ENCODE measurements at regions not wholly inside any gene's neighbourhood (a gene's known extent, or its start where the extent isn't known, plus 50 kb on each side); places are given as distances from the start of the nearest gene placed in this dataset.

DNA sequence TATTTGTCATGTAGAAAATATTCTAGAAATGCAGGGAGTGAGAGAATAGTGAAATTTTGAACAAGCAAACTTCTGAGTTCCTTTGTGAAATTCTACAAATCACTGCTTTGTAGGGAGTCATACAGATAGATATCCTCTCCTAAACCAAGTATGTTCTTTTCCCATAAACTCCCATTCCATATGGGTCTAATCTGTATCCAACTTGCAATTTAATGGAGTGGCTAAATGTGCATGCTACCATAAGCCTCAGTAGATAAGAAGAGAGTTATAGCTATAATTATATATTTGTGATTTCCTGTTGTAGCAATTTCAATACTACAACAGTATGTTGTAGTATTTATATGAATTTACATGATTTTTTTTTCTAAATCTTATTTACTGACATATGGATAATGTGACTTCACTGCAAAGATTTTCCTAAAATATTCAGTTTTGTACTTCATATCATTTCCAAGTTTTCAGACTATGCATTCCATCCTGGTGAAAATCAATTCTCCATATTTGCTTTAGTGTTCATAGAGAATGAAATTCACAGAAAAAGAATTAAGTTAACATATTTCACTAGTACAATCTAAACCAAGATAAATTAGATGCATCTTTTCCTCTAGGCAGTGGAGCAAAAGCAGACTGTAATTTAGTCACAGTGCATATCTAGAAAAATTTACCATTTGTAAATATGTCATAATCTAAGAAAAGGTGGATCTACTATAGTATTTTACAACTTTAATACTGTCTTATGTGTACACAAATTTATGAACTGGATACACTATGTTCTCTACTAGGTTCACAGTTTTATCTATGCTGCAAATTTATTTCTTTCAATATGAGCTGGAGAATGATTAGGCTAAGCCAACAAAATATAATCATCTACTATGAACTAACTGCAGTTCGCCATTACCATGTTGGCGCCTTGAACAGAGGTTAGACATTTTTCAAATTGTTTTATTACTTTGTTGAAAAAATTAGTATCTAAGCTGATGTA is 372.9 kb upstream of the NDST3 start:
- Histone ChIP-seq H3K27ac (ENCODE audit: low read length) (no peak overlapping the region), H3K36me3 (ENCODE audit: control insufficient read depth in 2 of 2, extremely low read depth in 1 of 2, insufficient read depth in 1 of 2, low read length in 1 of 2) (no peaks in the 10 kb centered on the region), H3K4me1 (ENCODE audit: control insufficient read depth in 1 of 2, extremely low read depth in 1 of 2, insufficient read depth in 2 of 2, low read length in 2 of 2) (no peaks in the 10 kb centered on the region), H3K9me3 (no peaks in the 10 kb centered on the region), H3K4me3 (ENCODE audit: control insufficient read depth in 1 of 2, extremely low read depth in 1 of 2, low read length in 1 of 2) (no peak overlapping the region), H3K27me3 (replicated peaks in 1 of 2; ENCODE audit: control insufficient read depth in 2 of 2, extremely low read depth in 1 of 2, insufficient read depth in 2 of 2, low read length in 1 of 2) (no peaks in the 10 kb centered on the region)
- Mint-ChIP-seq H3K36me3 (no peaks in the 10 kb centered on the region), H3K9me3 (peaks cover 2 to 5% (median 4%) of the 10 kb centered on the region in 3 donors), H3K27ac (no peak overlapping the region), H3K4me1 (no peaks in the 10 kb centered on the region), H3K27me3 (no peaks in the 10 kb centered on the region), H3K4me3 (no peak overlapping the region)
- DNase-seq (no peak), ATAC-seq (replicated peaks in 1 of 4) (no peak)
- POLR2A ChIA-PET, result interaction anchor here in 1 of 2 donors (0.6 kb wide), 1 partner anchor 36 kb away, joined by 6 read pairs; no protein-coding TSS in a partner anchor
- WGBS (ENCODE audit: insufficient coverage), result no CpG with 5 or more reads among the region's 2 CpGs
- CTCF ChIA-PET, result no interaction called here

DNA sequence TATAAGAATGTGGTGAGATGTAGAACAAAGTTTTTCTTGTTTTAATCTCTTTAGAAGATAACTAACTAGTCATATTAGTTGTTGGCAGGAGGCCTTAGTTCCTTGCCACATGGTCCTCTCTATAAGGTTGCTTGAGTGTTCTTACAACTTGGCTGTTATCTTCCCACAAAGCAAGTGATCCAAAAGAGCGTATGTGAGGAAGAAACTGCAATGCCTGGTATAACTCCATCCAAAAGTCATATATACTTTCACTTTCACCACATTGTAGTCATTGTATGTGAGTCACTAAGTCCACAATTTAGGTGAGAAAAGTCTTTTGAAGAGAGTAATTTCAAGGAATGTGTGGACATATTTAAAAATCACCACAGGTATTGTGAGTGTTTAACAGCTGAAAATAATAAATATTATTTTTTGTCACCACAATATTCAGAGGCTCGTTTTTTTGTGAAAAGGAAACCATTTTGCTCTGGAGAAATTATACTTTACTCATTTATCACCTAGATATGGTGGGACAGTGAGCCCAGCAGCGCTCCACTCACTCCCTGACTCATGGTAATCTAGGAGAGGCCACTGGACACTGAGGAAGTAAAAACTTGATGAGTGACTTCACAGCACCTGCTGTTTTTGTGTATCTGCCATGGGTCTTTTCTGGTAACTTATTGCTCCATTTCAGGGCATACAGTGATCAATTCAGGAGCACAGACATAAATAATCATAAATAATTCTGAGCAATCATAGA is 369.4 kb upstream of the NDST3 start:
- no peaks in the 10 kb centered on the region for H3K4me1 ChIP-seq (ENCODE audit: control insufficient read depth in 1 of 2, extremely low read depth in 1 of 2, insufficient read depth in 2 of 2, low read length in 2 of 2)
- no peaks in the 10 kb centered on the region for H3K9me3 ChIP-seq
- WGBS (ENCODE audit: insufficient coverage), result no CpG with 5 or more reads among the region's 3 CpGs
- no peaks in the 10 kb centered on the region for H3K36me3 ChIP-seq (ENCODE audit: control insufficient read depth in 2 of 2, extremely low read depth in 1 of 2, insufficient read depth in 1 of 2, low read length in 1 of 2)
- H3K4me3 ChIP-seq (ENCODE audit: control insufficient read depth in 1 of 2, extremely low read depth in 1 of 2, low read length in 1 of 2), result no peak overlapping the region
- H3K27me3 ChIP-seq (replicated peaks in 1 of 2; ENCODE audit: control insufficient read depth in 2 of 2, extremely low read depth in 1 of 2, insufficient read depth in 2 of 2, low read length in 1 of 2), result no peaks in the 10 kb centered on the region
- Mint-ChIP-seq H3K27me3 (no peaks in the 10 kb centered on the region), H3K4me3 (no peak overlapping the region), H3K9me3 (peaks cover 0 to 2% (median 0%) of the 10 kb centered on the region in 3 donors), H3K4me1 (no peaks in the 10 kb centered on the region), H3K36me3 (no peaks in the 10 kb centered on the region), H3K27ac (no peak overlapping the region)
- DNase-seq (no peak), ATAC-seq (replicated peaks in 1 of 4) (no peak)
- ChIA-PET POLR2A (no interaction called here), CTCF (no interaction called here)
- no peak overlapping the region for H3K27ac ChIP-seq (ENCODE audit: low read length)

DNA sequence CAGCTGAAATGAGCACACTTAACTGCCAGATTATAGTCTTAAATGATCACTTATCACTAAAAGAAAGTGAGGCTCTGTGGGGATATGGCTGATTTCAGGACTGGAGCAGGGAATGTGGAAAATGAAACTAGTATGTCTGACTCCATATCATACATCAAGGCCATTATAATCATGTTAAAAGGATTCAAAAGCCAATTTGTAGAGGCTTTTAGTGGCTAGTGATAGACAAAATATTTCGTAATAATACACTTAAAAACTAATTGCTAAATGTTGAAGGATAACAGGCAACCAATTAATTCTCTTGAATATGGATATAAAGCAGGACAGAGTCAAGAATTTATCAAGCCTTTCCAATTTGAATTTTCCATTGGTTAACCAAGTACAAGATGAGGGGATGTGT is 358.1 kb upstream of the NDST3 start:
- POLR2A ChIA-PET, result no interaction called here
- WGBS (ENCODE audit: insufficient coverage), result no CpG with 5 or more reads among the region's 1 CpG
- H3K4me1 ChIP-seq (ENCODE audit: control insufficient read depth in 1 of 2, extremely low read depth in 1 of 2, insufficient read depth in 2 of 2, low read length in 2 of 2), result no peaks in the 10 kb centered on the region
- Mint-ChIP-seq H3K9me3 (peaks cover 6 to 20% (median 11%) of the 10 kb centered on the region in 3 donors), H3K4me1 (no peaks in the 10 kb centered on the region), H3K27ac (no peak overlapping the region), H3K27me3 (no peaks in the 10 kb centered on the region), H3K36me3 (no peaks in the 10 kb centered on the region), H3K4me3 (no peak overlapping the region)
- no peaks in the 10 kb centered on the region for H3K36me3 ChIP-seq (ENCODE audit: control insufficient read depth in 2 of 2, extremely low read depth in 1 of 2, insufficient read depth in 1 of 2, low read length in 1 of 2)
- H3K4me3 ChIP-seq (ENCODE audit: control insufficient read depth in 1 of 2, extremely low read depth in 1 of 2, low read length in 1 of 2), result no peak overlapping the region
- H3K27ac ChIP-seq (ENCODE audit: low read length), result no peak overlapping the region
- H3K27me3 ChIP-seq (replicated peaks in 1 of 2; ENCODE audit: control insufficient read depth in 2 of 2, extremely low read depth in 1 of 2, insufficient read depth in 2 of 2, low read length in 1 of 2), result no peaks in the 10 kb centered on the region
- no peaks in the 10 kb centered on the region for H3K9me3 ChIP-seq
- CTCF ChIA-PET, result no interaction called here
- ATAC-seq (replicated peaks in 1 of 4), result no peak
- DNase-seq, result no peak

DNA sequence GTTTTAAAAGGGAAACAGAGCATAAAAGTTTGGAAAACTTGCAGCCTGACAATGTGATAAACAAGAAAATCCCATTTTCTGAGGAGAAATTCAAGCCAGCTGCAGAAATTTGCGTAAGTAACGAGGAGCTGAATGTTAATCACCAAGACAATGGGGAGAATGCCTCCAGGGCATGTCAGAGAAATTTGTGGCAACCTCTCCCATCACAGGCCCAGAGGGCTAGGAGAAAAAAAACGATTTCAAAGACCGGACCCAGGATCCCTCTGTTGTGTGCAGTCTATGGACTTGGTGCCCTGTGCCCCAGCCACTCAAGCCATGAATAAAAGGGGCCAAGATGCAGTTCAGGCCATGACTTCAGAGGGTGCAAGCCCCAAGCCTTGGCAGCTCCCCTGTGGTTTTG is 355.4 kb upstream of the NDST3 start:
- CTCF ChIA-PET, result no interaction called here
- no peak overlapping the region for H3K4me3 Mint-ChIP-seq

DNA sequence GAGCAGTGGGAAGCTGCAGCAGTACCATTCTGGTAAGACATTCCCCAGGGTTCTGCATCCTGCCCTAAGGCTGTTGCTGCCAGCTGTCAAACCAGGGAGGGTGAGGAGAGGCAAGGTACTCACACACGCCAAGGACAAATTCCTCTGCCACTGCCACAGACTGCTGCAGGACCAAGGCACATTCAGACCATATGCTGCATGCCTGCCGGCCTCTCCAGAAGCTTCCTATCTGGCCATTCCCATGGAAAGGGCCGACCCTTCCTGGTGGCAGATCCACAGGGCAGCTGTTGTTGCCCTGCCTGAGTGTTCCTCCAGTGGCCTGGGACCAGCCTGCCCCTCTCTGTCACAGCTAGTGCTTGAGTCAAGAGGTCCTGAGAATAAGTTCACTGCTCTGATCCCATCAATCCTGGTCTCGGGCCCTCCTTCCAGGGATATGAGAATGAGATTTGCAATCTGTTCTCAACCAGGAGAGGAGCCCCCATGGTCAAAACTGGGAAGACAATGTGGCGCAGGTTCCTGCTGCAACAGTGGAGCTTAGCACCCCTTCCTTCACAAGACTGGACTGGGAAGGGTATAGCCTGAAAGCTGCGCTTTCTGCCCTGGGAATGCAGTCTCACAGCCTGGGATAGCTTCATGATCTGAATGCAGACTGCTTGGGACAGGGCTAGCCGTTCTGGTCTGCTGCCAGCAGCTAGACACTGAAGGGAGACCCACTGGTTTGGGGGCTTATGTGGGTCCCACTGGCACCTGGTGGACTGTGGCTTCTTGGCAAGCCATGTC is 342.5 kb upstream of the NDST3 start:
- no peaks in the 10 kb centered on the region for H3K36me3 Mint-ChIP-seq

More for the DNA sequence above, 355.4 kb upstream of the NDST3 start:
- Histone ChIP-seq H3K4me1 (ENCODE audit: control insufficient read depth in 1 of 2, extremely low read depth in 1 of 2, insufficient read depth in 2 of 2, low read length in 2 of 2) (no peaks in the 10 kb centered on the region), H3K4me3 (ENCODE audit: control insufficient read depth in 1 of 2, extremely low read depth in 1 of 2, low read length in 1 of 2) (no peak overlapping the region), H3K27ac (ENCODE audit: low read length) (no peak overlapping the region), H3K36me3 (ENCODE audit: control insufficient read depth in 2 of 2, extremely low read depth in 1 of 2, insufficient read depth in 1 of 2, low read length in 1 of 2) (no peaks in the 10 kb centered on the region), H3K27me3 (replicated peaks in 1 of 2; ENCODE audit: control insufficient read depth in 2 of 2, extremely low read depth in 1 of 2, insufficient read depth in 2 of 2, low read length in 1 of 2) (no peaks in the 10 kb centered on the region), H3K9me3 (no peaks in the 10 kb centered on the region)
- POLR2A ChIA-PET, result no interaction called here
- DNase-seq, result no peak
- WGBS (ENCODE audit: insufficient coverage), result 78% methylated on average over 4 of the region's 4 CpGs
- no peak for ATAC-seq (replicated peaks in 1 of 4)
- H3K9me3 Mint-ChIP-seq, result peaks cover 6 to 20% (median 11%) of the 10 kb centered on the region in 3 donors
- H3K36me3 Mint-ChIP-seq, result no peaks in the 10 kb centered on the region
- no peaks in the 10 kb centered on the region for H3K4me1 Mint-ChIP-seq
- no peaks in the 10 kb centered on the region for H3K27me3 Mint-ChIP-seq
- no peak overlapping the region for H3K27ac Mint-ChIP-seq

DNA sequence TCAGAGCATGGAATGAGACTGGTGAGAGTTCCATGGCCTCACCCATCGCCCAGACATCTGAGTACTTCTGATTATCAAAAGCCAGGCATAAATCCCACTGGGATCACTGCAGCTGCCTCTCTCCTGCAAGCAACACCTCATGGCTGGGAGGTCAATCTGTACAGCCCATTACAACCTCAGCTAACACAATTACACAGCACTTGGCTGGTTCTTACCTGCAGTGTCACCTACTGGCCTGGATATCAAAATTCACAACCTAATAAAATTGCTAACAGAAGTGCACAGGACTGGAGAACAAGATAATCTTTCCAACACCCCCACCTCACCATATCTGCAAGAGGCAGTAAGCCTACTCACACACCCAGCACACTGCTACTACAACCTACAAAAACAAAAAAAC is 341.7 kb upstream of the NDST3 start:
- Mint-ChIP-seq H3K9me3 (peaks cover 2 to 7% (median 5%) of the 10 kb centered on the region in 3 donors), H3K27me3 (no peaks in the 10 kb centered on the region), H3K36me3 (no peaks in the 10 kb centered on the region), H3K4me1 (no peaks in the 10 kb centered on the region), H3K4me3 (no peak overlapping the region), H3K27ac (no peak overlapping the region)
- ChIA-PET POLR2A (no interaction called here), CTCF (no interaction called here)
- Histone ChIP-seq H3K4me3 (ENCODE audit: control insufficient read depth in 1 of 2, extremely low read depth in 1 of 2, low read length in 1 of 2) (no peak overlapping the region), H3K36me3 (ENCODE audit: control insufficient read depth in 2 of 2, extremely low read depth in 1 of 2, insufficient read depth in 1 of 2, low read length in 1 of 2) (no peaks in the 10 kb centered on the region), H3K27ac (ENCODE audit: low read length) (no peak overlapping the region), H3K4me1 (ENCODE audit: control insufficient read depth in 1 of 2, extremely low read depth in 1 of 2, insufficient read depth in 2 of 2, low read length in 2 of 2) (no peaks in the 10 kb centered on the region), H3K9me3 (no peaks in the 10 kb centered on the region), H3K27me3 (replicated peaks in 1 of 2; ENCODE audit: control insufficient read depth in 2 of 2, extremely low read depth in 1 of 2, insufficient read depth in 2 of 2, low read length in 1 of 2) (no peaks in the 10 kb centered on the region)
- ATAC-seq (replicated peaks in 1 of 4) (no peak), DNase-seq (no peak)
- 70% methylated on average over 1 of the region's 1 CpG for WGBS (ENCODE audit: insufficient coverage)

More for the DNA sequence above, 342.5 kb upstream of the NDST3 start:
- ATAC-seq (replicated peaks in 1 of 4) (no peak), DNase-seq (no peak)
- no peaks in the 10 kb centered on the region for H3K27me3 Mint-ChIP-seq
- no peak overlapping the region for H3K4me3 ChIP-seq (ENCODE audit: control insufficient read depth in 1 of 2, extremely low read depth in 1 of 2, low read length in 1 of 2)
- no peak overlapping the region for H3K27ac Mint-ChIP-seq
- 76% methylated on average over 6 of the region's 7 CpGs for WGBS (ENCODE audit: insufficient coverage)
- H3K36me3 ChIP-seq (ENCODE audit: control insufficient read depth in 2 of 2, extremely low read depth in 1 of 2, insufficient read depth in 1 of 2, low read length in 1 of 2), result no peaks in the 10 kb centered on the region
- H3K9me3 ChIP-seq, result no peaks in the 10 kb centered on the region
- H3K27me3 ChIP-seq (replicated peaks in 1 of 2; ENCODE audit: control insufficient read depth in 2 of 2, extremely low read depth in 1 of 2, insufficient read depth in 2 of 2, low read length in 1 of 2), result no peaks in the 10 kb centered on the region
- no peak overlapping the region for H3K4me3 Mint-ChIP-seq
- ChIA-PET POLR2A (no interaction called here), CTCF (no interaction called here)
- H3K4me1 Mint-ChIP-seq, result no peaks in the 10 kb centered on the region
- H3K4me1 ChIP-seq (ENCODE audit: control insufficient read depth in 1 of 2, extremely low read depth in 1 of 2, insufficient read depth in 2 of 2, low read length in 2 of 2), result no peaks in the 10 kb centered on the region
- peaks cover 4 to 7% (median 5%) of the 10 kb centered on the region in 3 donors for H3K9me3 Mint-ChIP-seq
- no peak overlapping the region for H3K27ac ChIP-seq (ENCODE audit: low read length)

Measured in T-cell (primary cell).